ENCODE measurements at regions not wholly inside any gene's neighbourhood (a gene's known extent, or its start where the extent isn't known, plus 50 kb on each side); places are given as distances from the start of the nearest gene placed in this dataset.

- TF ChIP-seq CTCF (conservative IDR thresholded peaks at IDR 0.05; ENCODE audit: low read length) (no peak), EZH2phosphoT487 (IDR thresholded peaks at IDR 0.05; ENCODE audit: borderline replicate concordance, low read depth, low read length) (no peak)
These were observed 170.2 kb upstream of the NFIA start for GRCh38 chr1:60911966-60912697.

All from OCI-LY7 (cell line).